Bronchial epithelial cell (primary cell): ENCODE measurements at regions not wholly inside any gene's neighbourhood (a gene's known extent, or its start where the extent isn't known, plus 50 kb on each side); places are given as distances from the start of the nearest gene placed in this dataset.
A peak's percentile ranks its signal among the peaks of the same experiment; 100 is the strongest.

Experiments used
- DNase-seq: peaks from one replicate; pipeline ENCODE4 v3.0.0-alpha.2; 2010; ENCODE audit warnings: low read depth
- FAIRE-seq: peaks from 2 replicates; lab custom pipeline; 2011; peaks lifted over from hg19 to GRCh38; lab: Jason Lieb, UNC
- H3K27me3 ChIP-seq: 2 replicates; pipeline ENCODE4 v1.5.1; 2011; ENCODE audit warnings: low read length; ENCODE audit not compliant: control insufficient read depth, insufficient read depth
- H3K36me3 ChIP-seq: 2 replicates; pipeline ENCODE4 v1.5.1; 2011; ENCODE audit warnings: low read length; ENCODE audit not compliant: control insufficient read depth, insufficient read depth
- H3K4me3 ChIP-seq: 2 replicates; pipeline ENCODE4 v1.5.1; 2011; ENCODE audit warnings: mild to moderate bottlenecking, low read depth, low read length, control low read depth
- CTCF ChIP-seq: IDR thresholded peaks from 2 replicates; pipeline ENCODE4 v1.5.1; 2011; ENCODE audit warnings: mild to moderate bottlenecking, moderate library complexity, low read length, control low read depth, inconsistent platforms; ENCODE audit not compliant: insufficient read depth, severe bottlenecking

- Histone ChIP-seq H3K4me3 (no peak overlapping the region), H3K27me3 (no peaks in the 10 kb centered on the region), H3K36me3 (no peaks in the 10 kb centered on the region)
- TF ChIP-seq CTCF: no peak
- DNase-seq: no peak
- no peak for FAIRE-seq
Measured at GRCh38 chr2:48132271-48132625, 182.2 kb upstream of the FOXN2 start.

GRCh38 chr2:48134704-48135103, 179.8 kb upstream of the FOXN2 start:
- Histone ChIP-seq H3K36me3 (no peaks in the 10 kb centered on the region), H3K4me3 (no peak overlapping the region), H3K27me3 (no peaks in the 10 kb centered on the region)
- DNase-seq (no peak), FAIRE-seq (no peak)
- no peak for TF ChIP-seq CTCF

DNA sequence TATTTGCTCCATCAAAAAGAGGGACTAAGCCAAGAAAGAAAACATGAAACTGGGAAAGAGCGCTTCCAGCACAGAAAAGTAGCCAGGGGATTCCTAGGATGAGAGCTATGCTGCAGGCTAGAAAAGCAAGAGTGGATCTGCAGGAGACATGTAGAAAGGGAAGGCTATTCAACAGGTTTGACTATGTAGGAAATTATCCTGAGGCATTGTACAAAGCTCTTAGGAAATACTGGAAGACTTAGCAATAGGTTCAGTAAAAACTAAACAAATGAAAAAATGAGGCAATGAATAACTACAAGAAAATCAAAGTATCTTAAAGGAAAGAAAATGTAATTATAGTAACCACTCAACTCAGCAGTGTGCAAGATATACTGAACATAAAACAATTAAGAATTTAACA, 178.7 kb upstream of the FOXN2 start:
- FAIRE-seq: no peak
- H3K4me3 ChIP-seq: no peak overlapping the region
- H3K36me3 ChIP-seq: no peaks in the 10 kb centered on the region
- peak; percentile 23 for DNase-seq
- no peak for TF ChIP-seq CTCF
- H3K27me3 ChIP-seq: no peaks in the 10 kb centered on the region

- FAIRE-seq (peak; percentile 88), DNase-seq (no peak)
- H3K36me3 ChIP-seq: no peaks in the 10 kb centered on the region
- no peak for TF ChIP-seq CTCF
- H3K27me3 ChIP-seq: no peaks in the 10 kb centered on the region
- H3K4me3 ChIP-seq: no peak overlapping the region
Measured at GRCh38 chr2:48137829-48138228, 176.7 kb upstream of the FOXN2 start.

DNA sequence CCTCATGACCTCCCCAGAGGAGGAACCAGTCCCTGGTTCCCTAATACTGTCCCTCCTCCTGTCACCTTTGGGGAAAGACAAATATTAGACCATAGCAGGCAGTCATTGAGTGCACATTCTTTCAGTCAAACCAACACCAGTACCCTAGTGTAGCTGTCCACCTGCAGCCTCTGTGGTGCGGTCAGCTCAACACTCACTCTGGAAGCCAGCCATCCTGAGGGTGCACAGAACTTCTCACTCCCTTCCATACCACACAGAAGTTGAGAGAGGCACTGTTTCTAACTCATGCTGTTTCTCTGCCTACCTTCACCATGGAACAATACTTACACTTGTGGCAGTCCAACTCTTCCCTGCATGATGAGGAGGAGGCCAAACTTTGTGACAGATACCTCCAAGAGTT, 175.6 kb upstream of the FOXN2 start:
- FAIRE-seq: peak; percentile 28
- no peak overlapping the region for H3K4me3 ChIP-seq
- no peaks in the 10 kb centered on the region for H3K27me3 ChIP-seq
- no peak for DNase-seq
- no peaks in the 10 kb centered on the region for H3K36me3 ChIP-seq
- no peak for TF ChIP-seq CTCF

- DNase-seq (no peak), FAIRE-seq (no peak)
- TF ChIP-seq CTCF: no peak
- no peaks in the 10 kb centered on the region for H3K27me3 ChIP-seq
- H3K4me3 ChIP-seq: no peak overlapping the region
- no peaks in the 10 kb centered on the region for H3K36me3 ChIP-seq
Measured at GRCh38 chr2:48140586-48140985, 173.9 kb upstream of the FOXN2 start.
